DOHH2 (cell line): ENCODE measurements at regions not wholly inside any gene's neighbourhood (a gene's known extent, or its start where the extent isn't known, plus 50 kb on each side); places are given as distances from the start of the nearest gene placed in this dataset.

Experiments
- EZH2phosphoT487 ChIP-seq: fragments of 200-600 bp; sonication (generic); IDR thresholded peaks from 2 replicates; pipeline ENCODE4 v1.6.1; 2017; ENCODE audit warnings: borderline replicate concordance, mild to moderate bottlenecking, antibody characterized with exemption, low read length, moderate library complexity, mixed read lengths
- TF ChIP-seq, protein P1 (sequence below): fragments of 200-600 bp; sonication (generic); IDR thresholded peaks from one replicate; pipeline ENCODE4 v1.5.1; 2014; ENCODE audit warnings: antibody characterized with exemption, mild to moderate bottlenecking, low read depth, low read length; ENCODE audit not compliant: poor library complexity, severe bottlenecking

GRCh38 chr11:100469835-100470234 is 217.3 kb upstream of the ARHGAP42 start:
- TF ChIP-seq, protein P1, sequence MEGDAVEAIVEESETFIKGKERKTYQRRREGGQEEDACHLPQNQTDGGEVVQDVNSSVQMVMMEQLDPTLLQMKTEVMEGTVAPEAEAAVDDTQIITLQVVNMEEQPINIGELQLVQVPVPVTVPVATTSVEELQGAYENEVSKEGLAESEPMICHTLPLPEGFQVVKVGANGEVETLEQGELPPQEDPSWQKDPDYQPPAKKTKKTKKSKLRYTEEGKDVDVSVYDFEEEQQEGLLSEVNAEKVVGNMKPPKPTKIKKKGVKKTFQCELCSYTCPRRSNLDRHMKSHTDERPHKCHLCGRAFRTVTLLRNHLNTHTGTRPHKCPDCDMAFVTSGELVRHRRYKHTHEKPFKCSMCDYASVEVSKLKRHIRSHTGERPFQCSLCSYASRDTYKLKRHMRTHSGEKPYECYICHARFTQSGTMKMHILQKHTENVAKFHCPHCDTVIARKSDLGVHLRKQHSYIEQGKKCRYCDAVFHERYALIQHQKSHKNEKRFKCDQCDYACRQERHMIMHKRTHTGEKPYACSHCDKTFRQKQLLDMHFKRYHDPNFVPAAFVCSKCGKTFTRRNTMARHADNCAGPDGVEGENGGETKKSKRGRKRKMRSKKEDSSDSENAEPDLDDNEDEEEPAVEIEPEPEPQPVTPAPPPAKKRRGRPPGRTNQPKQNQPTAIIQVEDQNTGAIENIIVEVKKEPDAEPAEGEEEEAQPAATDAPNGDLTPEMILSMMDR = no peak
- no peak for TF ChIP-seq EZH2phosphoT487
